KOPT-K1 (cell line): ENCODE measurements at regions not wholly inside any gene's neighbourhood (a gene's known extent, or its start where the extent isn't known, plus 50 kb on each side); places are given as distances from the start of the nearest gene placed in this dataset.

ENCODE experiments used
- H3K27ac ChIP-seq: fragments of 200-600 bp; sonication (generic); 2 replicates; pipeline ENCODE4 v1.5.1; 2016; ENCODE audit warnings: antibody characterized with exemption, mild to moderate bottlenecking, low read depth, low read length; ENCODE audit not compliant: poor library complexity, severe bottlenecking
- H3K36me3 ChIP-seq: fragments of 200-600 bp; sonication (generic); 2 replicates; pipeline ENCODE4 v1.5.1; 2017; ENCODE audit warnings: antibody characterized with exemption, mild to moderate bottlenecking, low read length, moderate library complexity; ENCODE audit not compliant: insufficient read depth
- H3K9me3 ChIP-seq: fragments of 200-600 bp; sonication (generic); 2 replicates; pipeline ENCODE4 v1.5.1; 2017; ENCODE audit warnings: antibody characterized with exemption, low read length, mild to moderate bottlenecking; ENCODE audit not compliant: insufficient read depth, poor library complexity, severe bottlenecking

DNA sequence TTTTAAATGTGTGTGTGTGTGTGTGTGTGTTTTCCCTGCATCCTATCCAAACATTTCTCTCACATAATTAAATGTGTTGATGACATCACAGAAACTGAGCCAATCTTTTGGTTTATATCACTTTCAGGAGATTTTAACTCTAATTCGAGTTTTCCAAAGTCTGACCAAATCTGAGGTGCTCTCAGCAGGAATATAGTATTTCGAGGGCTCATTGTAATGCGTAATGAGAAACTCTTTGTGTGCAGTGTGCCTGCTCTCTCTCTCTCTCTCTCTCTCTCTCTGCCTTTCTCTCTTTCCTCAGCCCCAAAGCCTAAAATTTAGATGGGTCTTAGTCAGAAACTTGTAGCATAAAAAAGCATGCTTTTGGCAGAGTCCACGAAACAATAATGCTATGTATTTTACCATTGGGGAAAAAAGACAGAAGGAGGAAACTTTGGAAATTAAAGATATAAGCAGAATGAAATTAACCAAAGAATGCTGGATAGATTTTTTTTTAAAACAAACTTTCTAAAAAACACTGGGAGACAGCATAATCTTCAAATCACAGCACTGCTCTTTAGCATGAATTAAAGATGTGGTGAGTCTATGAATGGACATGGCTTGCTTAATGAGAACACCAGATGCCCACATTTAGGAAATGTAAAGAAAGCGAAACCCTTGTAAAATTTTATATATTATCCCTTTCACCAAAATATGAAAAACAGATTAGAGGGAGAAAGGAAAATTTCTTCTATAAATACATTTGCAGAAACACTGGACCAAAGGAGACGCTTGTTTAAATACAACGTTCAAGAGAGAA, 206.8 kb upstream of the HABP2 start:
- H3K36me3 ChIP-seq = no peaks in the 10 kb centered on the region
- H3K9me3 ChIP-seq = peaks cover 5% of the 10 kb centered on the region
- H3K27ac ChIP-seq = no peak overlapping the region

DNA sequence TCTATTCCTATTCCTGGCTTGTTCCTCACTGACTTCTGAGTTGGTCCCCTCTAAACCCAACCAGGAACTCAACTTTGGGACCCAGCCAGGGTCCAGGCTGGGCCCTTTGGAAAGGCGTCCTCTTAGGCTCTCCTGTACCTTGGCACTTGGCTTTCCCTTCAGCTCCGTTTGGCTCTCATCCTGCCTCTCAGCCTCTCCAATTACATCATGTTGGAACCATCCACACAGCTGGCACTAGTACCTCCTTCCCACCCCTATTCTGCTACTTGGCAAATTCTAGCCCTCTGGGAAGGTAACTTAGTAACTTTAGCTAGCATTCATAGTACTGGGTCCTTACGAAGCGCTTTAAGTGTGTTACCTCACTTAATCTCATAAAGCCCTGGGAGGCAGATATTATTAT, 205.3 kb upstream of the HABP2 start:
- H3K27ac ChIP-seq = no peak overlapping the region
- H3K9me3 ChIP-seq = peaks cover 5% of the 10 kb centered on the region
- no peaks in the 10 kb centered on the region for H3K36me3 ChIP-seq

DNA sequence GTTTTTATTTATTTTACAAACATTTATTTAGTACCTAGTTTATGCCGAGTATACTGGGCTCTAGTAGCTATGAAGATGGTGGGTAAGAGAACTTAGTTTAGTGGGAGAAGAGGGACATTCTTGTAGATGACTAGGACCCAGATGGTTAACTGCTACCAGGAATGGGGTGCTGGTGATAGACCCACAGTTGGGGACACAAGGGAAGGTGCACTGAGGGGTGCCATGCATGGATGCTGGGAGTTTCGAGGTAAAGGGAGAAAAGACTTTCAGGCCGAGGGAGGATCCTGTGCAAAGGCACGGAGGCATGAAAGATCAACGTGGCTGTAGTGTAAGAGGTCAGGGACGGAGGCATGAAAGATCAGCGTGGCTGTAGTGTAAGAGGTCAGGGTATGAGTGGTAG, 204.2 kb upstream of the HABP2 start:
- Histone ChIP-seq H3K36me3 (no peaks in the 10 kb centered on the region), H3K9me3 (peaks cover 5% of the 10 kb centered on the region), H3K27ac (no peak overlapping the region)

DNA sequence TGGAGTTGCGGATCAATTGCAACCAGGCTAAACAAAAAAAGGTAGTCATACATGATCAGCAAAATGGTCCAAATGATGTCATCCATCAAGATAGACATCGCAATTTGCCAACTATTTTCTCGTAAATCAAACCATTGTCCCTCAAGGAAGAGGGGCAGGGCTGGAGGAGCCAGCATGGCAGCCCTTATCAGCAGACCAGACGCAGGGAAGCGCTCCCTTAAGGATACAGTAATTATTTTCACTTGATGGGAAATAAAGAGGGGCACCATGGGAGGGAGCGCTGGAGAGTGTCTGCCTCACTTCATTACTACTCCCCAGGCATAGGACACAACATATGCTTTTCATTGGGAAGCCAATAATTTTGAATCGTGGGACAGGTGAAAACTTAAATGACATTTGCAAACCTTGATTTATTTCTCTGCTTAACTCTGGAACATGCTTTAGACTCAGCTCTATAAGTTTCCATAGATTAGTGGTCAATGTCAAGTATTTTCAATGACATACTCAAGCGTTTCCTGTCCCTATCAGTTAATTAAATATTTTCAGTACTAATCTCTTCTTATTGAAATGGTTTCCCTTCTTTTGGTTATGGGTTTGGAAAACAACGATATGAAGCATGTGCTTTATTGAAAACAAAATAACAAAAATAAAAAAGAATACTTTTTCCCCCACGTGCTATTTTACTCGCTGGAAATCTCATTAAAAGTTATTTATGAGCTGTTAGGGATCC, 202.4 kb upstream of the HABP2 start:
- Histone ChIP-seq H3K27ac (no peak overlapping the region), H3K9me3 (peaks cover 5% of the 10 kb centered on the region), H3K36me3 (no peaks in the 10 kb centered on the region)

DNA sequence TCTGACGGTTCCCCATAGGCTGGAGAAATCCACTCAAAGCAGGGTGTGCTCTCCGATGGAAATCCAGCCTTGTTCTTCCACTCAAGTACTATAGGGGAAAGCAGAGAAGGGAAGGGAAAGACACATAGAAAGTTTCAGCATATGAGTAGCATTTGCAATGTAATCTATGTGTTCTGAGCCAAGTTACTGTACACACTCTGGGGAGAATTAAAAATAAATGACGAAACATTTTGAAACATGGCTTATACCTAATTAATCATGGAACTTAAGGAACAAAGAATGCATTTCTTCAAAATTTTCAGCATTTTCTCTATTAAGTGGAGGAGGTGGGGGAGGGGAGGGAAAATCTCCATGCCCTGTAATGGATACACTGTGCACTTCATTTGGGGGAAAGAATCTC, 198.1 kb upstream of the HABP2 start:
- Histone ChIP-seq H3K9me3 (no peaks in the 10 kb centered on the region), H3K36me3 (no peaks in the 10 kb centered on the region), H3K27ac (no peak overlapping the region)

DNA sequence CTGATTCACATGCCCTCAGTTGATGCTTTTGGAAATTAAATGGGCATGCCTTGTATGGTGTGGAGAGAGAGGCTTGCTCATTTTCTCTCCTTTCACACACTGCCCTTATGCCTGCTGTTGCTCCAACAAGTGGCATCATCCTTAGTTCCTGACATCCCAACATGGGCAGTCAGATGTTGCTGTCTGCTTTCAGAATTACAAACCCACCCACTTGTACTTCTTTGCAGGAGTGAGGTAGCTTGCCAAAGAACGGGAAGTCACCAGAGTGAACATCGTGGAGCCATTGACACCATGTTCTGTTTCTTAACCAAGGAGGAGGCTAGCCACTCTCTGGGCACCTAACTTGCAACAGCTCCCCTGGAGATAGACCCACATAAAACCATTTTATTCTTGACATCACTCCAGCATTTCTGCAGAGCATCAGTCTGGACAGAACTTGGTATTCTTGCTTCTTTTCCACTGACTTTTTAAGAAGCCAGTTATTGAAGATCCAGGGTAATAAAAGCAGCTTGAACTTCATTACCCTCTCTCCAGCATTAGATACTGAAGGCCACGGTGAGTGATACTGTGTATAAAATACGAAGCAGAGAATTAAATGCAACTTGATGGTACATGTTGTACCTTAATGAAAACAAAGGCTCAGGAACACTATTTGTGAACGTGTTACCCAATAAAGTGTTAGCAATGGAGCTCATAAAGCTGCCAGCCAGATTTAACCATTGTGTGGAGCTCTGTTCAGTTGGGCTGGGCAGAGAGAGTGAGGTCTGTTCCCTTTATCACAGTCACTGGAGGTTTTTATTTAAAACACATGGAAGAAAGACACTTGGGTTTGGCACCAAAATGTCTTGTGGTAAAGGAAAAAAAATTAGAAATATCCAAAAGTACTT, 195.8 kb upstream of the HABP2 start:
- H3K27ac ChIP-seq = no peak overlapping the region
- no peaks in the 10 kb centered on the region for H3K9me3 ChIP-seq
- no peaks in the 10 kb centered on the region for H3K36me3 ChIP-seq

DNA sequence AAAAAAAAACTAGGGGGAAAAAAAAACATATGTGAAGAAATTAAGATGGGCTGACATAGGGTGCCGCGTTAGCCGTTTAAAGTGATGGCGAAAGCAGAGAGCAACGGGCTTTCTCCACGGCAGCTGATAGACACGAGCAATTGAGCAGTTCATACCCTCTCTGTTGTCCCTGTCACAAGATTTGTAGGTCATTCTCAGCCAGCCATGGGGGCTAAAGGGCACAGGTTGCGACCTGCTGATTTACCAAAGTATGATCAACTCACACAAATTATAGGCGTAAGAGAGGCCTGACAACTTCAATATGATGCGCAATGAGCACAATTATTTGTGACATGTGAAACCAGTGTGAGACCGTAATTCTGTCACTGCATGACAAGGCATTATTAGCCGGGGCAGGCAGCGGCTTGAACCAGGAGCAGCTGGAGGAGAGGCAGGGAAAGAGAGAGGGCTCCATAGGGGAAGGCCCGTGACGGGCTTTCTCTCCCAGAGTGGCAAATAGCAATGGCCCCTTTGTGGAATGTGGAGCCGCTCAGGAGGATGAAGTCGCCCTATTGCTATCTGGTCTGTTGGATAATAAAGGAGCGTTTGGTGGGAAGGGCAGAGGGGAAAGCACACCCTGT, 195.1 kb upstream of the HABP2 start:
- Histone ChIP-seq H3K9me3 (no peaks in the 10 kb centered on the region), H3K27ac (no peak overlapping the region), H3K36me3 (no peaks in the 10 kb centered on the region)

DNA sequence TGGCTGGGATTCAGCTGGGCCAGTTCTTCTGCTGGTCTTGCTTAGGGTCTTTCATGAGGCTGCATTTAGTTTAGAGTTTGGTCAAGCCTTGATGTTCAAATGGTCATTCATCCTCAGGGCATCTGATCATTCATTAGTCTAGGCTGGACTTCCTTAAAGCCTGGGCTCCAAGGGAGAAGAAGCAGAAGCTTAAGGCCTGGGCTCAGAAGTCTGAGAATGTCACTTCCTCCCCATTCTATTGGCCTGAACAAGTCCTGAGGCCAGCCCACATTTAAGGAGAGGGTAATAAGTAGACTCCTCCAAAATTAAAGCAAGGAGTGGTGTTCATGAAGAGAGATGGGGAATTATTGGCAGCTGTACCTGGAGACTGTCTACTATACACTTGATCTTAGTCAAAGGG, 193.2 kb upstream of the HABP2 start:
- no peaks in the 10 kb centered on the region for H3K36me3 ChIP-seq

DNA sequence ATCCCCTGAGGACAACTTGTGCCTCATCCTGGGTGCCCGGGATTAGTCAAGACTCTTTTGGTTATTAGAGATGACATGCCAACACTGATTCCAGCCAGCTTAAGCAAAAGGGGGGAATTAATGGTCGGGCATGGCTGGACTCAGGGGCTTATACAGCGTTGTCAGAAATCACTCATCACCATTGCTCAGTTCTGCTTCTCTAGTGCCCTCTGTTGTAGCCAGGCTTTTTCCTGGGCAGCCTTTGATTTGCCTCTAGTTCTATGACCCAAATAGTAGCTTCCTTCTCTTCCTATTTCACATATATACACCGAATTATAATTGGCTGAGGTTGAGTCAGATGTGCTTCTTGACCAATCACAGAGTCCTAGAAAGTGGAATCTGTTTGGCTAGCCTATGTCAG, 192.0 kb upstream of the HABP2 start:
- Histone ChIP-seq H3K36me3 (no peaks in the 10 kb centered on the region), H3K9me3 (peaks cover 11% of the 10 kb centered on the region)

More for the DNA sequence above, 193.2 kb upstream of the HABP2 start:
- Histone ChIP-seq H3K27ac (no peak overlapping the region), H3K9me3 (no peaks in the 10 kb centered on the region)

DNA sequence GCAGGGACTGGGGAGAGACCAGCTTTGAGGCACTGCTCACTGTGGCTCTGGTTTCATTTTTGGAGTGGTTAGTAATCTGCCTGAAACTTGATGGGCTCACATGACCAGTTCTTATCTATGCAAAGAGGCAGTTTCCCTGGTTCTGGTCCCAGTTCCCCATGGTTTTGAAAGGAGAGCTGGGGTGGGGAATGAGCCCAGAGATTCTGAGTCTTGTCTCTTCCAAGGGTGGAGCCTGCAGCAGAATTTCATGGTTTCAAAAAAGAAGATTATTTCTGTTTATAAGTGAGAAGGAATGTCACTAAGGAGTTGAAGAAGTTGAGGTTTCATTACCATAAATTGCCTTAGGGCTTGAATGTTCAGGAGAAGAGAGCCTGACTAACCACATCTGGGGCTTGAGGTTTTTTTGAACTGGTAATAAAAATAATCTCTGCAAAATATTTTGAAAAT, 190.2 kb upstream of the HABP2 start:
- Histone ChIP-seq H3K9me3 (peaks cover 11% of the 10 kb centered on the region), H3K36me3 (no peaks in the 10 kb centered on the region), H3K27ac (no peak overlapping the region)

More for the DNA sequence above, 192.0 kb upstream of the HABP2 start:
- H3K27ac ChIP-seq = no peak overlapping the region

DNA sequence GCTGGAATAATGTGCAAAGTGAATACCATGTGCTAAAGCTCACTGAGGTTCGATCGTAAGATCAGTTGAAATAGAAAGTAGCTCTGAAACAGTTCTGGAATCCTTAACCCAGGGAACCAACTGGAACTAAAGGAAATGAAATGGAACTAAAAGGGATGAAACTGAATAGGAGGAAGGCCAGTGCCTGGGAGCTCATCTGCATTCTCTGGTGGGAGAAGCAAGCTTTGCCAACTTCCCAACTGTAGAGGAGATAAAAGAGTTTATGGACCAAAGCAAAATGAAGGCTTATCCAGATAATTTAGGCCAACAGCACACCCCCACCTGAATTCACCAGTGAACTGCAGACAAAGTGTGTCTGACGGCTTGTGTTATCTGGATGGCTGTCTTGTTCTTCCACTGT, 188.6 kb upstream of the HABP2 start:
- Histone ChIP-seq H3K9me3 (peaks cover 11% of the 10 kb centered on the region), H3K27ac (no peak overlapping the region), H3K36me3 (no peaks in the 10 kb centered on the region)

DNA sequence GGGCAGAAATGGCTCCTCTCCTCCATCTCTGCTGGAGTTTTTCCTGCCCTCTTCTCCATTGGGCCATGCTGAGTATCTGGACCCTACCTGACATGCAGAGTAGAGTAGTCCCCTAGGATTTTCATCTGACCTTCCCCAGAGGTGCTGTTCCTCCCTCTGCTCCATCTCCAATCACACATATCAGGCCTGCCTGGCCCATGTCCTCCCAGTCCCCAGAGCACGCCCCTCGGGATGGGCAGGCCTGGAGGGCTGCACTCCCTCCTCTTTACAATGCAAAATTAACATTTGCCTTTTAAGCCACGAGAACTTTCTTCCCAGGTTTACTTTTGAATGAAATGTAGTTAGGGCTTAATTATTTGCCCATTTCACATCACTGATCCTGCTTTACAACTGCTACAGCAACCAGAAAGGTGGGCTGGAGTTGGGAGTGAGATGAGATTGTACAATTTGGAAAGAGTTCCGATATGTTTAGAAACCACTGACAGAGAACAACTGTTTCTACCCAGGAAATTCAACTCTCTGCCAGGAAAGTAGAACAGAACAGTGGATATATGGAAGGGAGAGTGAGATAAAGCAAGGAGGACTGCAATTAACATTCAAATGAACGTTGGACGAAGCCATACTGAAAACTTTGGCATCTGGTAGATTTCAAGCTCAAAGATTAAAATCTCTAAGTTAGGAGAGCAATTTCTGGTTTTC, 184.0 kb upstream of the HABP2 start:
- H3K36me3 ChIP-seq = no peaks in the 10 kb centered on the region
- H3K9me3 ChIP-seq = peaks cover 11% of the 10 kb centered on the region
- H3K27ac ChIP-seq = no peak overlapping the region

DNA sequence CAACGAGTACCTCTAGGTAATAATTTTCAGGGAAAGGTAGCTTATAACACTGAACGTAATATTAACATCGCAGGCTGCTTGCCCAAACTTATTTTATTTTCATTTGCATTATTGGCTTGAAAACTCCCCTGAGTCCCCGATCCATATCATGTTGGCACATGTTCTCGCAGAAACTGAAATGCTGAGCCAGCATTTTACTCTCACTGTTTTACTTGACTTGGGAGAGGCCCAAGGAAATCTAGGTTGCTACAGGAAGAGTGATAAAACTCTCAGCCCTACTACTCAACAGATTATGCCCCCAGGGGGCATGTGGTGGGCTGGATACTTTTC, 183.5 kb upstream of the HABP2 start:
- H3K36me3 ChIP-seq = no peaks in the 10 kb centered on the region
- peaks cover 11% of the 10 kb centered on the region for H3K9me3 ChIP-seq
- no peak overlapping the region for H3K27ac ChIP-seq

DNA sequence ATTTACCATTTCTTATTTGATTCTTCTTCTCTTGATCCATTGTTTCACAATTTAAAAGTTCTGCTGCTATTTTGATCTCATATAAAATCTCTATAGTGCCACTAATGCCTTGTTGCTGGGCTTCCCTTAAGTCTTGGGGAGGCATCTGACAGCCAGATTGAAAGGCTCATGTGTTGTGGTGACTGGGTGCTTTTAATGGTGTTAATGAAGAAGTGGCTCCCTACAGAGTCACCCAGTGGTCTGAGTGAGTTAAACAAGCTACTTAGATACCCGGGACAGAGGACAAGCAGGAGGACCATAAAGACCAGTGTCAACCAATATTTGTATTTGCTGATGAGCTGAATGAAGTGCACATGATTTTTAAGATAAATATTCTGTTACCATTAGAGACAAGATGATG, 176.4 kb upstream of the HABP2 start:
- no peaks in the 10 kb centered on the region for H3K9me3 ChIP-seq
- H3K27ac ChIP-seq = no peak overlapping the region
- no peaks in the 10 kb centered on the region for H3K36me3 ChIP-seq
